ENCODE measurements at regions not wholly inside any gene's neighbourhood (a gene's known extent, or its start where the extent isn't known, plus 50 kb on each side); places are given as distances from the start of the nearest gene placed in this dataset.

DNA sequence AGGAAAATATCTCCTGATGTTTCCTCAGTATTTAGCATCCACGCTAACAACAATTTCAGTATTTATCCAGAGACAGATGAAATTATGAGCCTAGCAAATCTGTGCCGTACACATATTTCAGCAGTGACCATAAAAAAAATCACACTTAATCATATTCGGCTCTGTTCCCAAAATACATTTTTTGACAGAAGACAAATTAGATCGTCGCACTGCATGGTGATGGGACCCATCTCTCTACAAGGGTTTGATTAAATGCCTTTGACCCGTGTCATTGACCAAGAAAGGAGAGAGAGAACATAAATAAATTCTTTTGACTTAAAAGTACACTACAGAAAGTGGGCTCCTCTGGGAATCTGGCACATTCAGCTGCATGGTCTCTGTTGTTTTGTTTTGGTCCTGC, 215.3 kb upstream of the SEMA6D start:
- no peak for DNase-seq

DNA sequence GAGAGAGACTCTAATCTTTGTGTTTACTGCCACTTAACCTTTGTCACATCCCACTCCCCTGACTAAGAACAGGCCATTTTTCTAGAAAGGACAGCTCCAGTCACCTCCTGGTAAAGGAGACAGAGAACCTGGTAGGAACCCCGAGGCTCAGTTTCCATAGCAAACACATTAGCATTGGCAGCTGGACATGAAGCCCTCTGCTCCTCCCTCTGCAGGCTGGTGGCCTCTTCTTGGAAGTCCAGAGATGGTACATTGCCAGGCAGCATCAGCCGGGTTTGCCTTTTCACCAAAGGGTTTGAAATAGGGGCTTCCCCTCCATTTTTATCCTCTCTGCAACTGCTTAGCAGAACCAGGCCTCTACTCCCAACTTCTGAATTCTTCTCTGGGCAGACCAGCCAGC, 213.4 kb upstream of the SEMA6D start:
- no peak for DNase-seq

DNA sequence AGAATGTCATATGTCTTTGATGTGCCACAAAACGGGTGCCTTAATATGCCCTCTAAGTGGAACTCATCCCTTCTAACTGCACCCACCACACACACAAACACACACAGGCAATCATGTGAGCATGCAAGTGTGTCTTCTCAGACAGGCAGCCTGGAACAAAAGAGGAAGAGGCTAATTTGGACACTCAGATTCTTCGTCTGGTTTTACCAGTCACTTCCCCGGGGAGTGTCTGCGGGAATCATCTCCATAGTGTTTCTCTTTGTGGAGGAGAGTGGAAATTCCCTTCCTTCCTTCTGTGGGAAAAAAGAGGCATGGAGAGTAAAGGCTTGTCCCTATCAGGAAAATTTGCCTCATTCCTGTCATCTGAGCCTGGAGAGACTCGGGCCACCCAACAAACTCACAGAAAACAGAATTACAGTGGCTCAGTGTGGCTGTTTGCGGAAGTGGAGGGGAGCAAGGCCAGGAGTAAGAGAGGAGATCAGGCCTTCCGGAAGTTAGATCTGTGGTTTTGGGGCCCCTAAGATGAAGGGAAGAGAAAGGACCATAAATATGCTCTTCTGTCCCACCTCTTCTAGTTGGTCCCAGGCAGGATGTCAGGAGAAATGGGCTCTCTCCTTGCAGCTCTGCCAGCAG, 212.6 kb upstream of the SEMA6D start:
- peak; percentile 64 for DNase-seq

DNA sequence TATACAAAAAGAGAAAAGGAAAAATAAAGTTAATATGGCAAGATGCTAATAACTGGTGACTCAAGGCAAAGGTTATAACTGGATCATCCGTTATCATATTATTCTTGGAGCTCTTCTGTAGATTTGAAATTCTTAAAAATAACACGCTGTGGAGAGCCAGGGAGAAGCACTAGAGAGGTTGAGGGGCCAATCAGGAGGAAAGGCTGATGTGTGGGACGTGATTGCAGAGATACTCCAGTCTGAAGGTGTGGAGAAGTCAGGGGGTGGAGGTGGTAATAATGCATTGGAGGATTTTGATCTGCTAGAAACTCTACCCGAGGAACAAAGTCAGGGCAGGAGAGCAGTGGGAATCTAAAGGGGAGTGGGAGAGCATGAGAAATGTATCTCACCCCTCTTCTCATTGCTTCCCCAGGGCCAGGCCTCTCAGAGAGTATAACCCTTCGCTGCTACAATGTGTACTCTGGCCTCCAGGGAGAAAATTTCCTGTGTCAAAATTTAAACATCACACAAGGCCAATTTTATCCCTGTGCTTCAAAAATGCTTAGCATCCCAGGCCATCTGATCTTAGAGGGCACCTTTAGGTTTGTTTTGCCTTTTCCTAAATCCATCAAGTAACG, 211.5 kb upstream of the SEMA6D start:
- no peak for DNase-seq

DNA sequence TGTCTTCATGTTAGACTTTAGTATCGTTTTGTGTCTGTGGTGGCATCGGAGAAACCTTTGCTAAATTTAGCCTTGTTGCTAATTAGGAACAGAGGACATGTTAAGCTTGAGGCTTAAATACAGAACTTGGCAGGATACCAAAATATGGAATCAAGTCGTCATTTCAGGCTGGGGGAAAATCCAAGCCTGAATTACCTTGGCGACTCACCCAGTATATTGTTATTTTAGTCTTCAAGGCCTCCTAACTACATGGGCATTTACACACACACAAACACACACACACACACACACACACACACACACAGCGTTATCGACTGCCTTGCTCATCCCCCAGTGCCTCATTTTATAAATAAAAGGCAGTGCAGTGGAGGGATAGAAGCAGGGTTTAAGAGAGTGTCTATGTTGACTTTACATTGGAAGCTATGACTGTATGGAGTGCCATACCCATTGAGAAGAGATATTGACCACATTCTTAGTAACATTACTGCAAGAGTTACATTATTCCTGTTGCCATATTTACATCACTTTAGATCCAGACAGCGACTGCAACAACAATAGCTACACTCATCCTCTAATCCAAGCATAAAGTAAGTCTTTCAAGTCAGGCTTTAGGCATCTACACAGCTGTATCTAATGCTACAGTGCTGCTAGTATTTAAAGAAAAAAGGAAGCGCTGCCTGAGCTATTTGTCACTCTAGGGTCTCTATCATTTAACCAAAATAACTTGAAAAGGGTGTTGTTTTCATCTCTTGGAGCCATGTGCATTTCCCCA, 210.8 kb upstream of the SEMA6D start:
- DNase-seq, result no peak

DNA sequence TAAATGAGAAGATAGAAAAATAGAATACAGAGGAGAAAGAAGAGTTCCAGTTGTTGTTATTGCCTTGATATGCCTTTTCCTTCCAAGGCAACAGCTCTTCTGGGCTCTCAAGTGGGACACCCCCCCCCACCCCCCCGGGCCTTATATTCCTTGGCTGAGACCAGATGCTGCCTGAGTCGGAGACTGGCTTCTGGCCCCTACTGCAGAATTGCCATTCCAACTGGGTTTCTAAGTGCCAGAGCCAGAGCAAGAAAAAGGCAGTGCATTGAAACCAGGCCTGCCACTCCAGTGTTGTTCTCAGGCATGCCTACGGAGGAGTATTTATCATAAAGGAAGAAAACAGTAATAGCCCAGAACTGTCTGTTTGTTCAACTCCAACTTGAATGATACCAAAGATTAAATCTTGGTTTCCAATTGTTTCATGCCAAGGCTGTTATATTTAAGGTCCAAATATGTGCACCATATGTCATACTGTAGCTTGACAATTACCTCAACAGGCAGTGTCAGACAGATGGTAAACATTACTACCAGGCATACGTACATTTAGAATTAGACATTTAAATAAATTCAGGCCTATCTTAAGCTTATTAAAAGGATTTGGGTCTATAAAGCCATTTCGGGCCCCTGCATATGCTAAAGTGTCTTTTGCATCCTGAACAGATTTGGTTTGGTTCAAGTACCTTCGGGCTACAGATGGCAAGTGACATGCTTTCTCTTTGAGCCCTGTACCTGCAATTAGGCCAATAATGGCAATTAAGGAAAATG, 209.9 kb upstream of the SEMA6D start:
- no peak for DNase-seq

DNA sequence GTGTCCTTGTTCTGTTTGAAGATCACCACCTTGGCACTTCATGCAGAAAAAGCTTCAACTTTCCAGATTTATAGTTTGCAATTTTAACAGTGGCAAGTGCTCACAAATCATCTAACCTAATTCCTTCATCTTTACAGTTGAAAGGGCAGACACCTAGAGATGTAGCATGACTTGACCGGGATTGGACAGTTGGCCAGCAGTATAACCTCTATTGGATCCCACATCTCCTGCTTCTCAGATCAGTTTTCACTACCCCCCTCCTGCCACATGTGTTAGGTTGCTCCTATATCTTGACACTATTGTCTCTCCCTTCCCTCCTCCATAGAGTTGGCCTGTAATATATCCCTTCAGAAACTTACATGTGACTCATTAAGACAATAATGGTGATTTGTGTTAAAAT, 206.0 kb upstream of the SEMA6D start:
- DNase-seq, result no peak

DNA sequence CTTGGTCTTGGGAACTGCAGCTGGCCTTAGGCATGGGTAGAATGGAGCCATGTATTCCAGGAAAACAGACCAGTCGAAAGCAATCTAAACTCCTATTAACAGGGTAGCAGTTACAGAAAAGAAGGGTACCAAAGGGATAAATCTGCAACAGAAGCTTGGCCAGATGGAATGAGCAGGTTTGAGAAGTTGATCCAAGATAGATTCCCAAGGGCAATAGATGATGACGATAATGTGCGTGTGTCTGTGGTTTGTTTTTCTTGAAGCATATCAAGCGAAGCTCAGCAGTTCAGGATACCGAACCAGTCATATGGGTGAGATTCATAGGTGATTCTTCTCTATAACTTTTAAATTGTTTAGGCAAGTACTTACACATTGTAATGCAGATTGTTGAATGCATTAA, 203.8 kb upstream of the SEMA6D start:
- DNase-seq, result no peak

DNA sequence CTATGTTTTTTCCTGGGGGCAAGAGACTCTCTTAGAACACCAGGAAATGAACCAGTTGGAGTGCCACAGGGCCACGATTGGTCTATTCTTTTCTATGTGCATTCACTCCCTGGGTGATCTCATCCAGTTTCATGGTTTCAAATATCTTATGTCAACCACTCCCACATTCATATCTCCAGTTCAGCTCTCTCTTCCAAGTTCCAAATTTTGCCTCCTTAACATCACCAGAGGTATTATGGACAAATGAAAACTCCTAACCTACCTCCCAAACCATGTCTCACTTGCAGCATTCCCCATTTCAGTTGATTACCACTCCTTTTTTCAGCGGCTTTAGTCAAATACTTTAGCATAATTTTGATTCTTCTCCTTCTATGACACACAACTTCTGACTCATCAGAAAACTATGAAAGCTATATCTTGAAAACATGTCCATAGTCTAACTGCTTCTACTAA, 203.1 kb upstream of the SEMA6D start:
- DNase-seq, result no peak

DNA sequence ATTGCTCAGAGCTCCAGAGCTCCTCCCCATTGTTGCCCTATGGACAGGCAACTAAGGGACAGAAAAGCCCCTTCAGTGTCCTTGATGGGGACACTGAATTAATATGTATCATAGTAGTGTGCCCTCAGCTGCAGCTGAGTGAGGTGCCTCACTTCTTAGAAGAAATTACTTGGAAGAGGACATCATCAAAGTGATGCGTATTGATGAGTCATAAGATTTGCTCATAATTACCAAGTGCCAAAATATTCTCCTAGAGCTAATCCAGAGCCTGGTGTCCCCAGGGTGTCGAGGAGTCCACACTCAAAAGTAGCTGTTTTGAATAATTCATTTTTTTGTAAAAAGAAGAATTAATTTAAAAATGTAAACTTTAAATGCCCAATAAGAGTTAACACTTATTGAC, 200.7 kb upstream of the SEMA6D start:
- peak; percentile 6 for DNase-seq

DNA sequence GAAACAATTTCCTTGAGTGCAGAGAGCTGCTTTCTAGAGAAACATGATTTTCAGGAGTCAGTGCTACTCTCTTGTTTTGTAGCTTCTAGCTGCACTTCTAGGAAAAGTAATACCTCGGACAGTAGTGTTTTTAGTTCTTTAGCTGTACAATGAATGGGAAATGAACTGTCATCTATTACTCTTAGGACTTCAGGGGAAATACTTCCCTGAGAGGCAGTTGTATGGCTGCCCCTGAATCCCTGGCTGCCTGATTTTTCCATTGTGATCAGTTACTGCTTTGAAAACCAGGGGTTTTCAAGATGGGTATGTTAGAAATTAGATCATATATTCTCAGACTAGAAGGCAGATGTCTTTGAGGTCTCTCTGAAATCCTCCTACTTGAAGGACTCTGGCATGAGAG, 200.3 kb upstream of the SEMA6D start:
- no peak for DNase-seq

DNA sequence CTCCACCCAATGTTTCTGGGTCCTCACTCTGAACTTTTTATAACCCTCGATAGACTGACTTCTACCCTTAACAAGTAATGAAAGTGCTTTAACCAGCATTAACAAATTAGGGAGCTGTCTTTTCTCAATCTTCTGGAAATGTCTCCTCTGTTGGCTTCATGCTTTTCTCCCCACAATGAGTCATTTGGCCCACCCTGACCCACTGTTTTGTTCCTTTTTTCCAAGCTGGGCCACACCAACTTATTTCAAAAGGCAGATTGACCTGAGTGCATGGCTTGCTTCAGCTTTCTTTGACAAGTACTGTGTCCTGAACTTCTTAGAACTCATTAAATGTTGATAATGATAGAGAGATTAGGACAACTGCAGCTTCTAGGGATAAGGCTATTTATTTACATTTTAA, 199.6 kb upstream of the SEMA6D start:
- DNase-seq, result peak; percentile 36

DNA sequence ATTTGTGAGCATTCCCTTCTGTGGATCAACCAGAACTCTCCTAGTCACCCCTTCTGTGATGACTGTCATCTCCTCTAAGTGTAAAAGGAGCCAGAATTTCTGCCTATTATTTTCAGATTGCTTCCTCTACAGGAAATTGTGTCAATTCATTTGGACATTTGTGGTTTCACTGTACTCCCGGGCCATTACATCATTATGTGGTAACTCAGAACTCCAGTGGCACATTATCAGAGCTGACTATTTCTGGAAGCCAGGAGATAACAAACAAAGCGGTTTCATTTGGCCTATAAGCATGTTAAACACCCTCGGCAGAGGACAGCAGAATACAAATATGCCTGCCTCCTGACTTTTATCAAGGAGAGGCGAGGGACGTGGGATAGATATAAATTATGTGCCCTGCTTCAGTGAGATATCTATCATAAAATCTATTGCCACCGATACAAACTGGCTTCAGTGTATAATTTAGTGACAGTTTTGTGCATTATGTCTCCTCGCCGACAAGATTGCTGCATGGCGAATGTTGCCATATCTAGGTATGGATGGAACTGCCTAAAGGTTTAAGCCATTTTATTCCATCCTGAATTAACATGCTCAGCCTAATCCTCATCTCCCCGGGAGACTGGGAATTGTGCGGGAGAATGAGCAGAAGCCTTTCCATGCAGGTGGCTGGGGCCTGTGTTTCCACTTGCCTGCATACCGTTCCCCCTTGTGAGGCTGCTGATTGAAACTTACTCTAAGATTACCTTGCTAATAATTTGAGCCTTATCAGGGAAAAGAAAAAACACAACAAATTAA, 193.4 kb upstream of the SEMA6D start:
- DNase-seq, result peak; percentile 80

DNA sequence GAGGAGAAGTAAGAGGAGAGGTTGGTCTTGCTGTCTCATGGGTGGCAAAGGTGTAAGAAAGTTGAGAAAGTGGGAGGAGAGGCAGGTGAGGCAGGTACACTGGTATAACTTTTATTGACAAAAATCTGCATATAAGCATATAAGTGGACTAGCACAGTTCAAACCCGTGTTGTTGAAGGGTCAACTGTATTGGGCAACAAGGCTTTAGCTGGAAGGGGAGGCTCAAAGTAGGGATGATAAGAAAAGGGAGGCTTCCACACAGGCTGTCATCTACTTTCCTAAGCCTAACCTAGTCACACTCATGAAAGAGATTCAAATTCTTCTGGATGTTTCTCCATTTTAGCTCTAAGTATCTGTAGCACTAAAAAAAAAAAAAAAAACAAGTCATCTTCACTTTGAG, 188.1 kb upstream of the SEMA6D start:
- no peak for DNase-seq

DNA sequence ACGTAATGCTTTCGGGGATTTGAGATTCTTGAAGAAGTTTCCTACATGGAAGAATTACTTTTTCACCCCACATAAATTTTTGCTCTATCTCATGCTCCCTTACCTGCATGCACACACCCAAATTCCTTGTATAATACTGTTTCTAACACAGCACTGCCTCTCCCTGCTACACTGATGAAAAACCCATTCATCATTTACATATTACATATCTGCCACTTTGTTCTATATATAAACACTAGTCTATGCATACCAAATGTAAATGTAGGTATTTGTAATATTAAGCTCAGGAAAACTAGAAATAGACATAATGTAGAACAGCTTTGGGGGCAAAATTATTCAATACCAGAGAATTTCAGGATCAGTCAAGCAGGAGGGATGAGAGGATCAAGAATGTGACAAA, 182.6 kb upstream of the SEMA6D start:
- DNase-seq, result no peak

DNA sequence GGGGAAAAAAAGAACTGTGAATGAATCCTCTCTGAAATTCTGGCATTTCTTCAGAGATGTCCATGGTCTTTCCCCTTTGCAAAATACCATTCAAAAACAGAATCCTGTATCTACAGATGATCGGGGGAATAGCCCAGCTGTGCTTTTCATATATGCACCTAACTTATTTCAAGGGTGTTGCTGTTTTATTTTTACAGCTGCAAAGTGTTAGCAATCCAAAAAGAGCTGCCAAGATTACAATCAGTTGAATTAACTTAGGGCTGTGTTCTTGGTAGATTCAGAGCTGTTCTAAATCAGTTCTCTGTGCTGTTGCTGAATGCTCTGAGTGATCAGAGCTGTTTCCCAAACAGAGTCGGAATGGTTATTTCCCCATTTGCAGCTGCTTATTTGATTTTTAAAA, 175.7 kb upstream of the SEMA6D start:
- no peak for DNase-seq

DNA sequence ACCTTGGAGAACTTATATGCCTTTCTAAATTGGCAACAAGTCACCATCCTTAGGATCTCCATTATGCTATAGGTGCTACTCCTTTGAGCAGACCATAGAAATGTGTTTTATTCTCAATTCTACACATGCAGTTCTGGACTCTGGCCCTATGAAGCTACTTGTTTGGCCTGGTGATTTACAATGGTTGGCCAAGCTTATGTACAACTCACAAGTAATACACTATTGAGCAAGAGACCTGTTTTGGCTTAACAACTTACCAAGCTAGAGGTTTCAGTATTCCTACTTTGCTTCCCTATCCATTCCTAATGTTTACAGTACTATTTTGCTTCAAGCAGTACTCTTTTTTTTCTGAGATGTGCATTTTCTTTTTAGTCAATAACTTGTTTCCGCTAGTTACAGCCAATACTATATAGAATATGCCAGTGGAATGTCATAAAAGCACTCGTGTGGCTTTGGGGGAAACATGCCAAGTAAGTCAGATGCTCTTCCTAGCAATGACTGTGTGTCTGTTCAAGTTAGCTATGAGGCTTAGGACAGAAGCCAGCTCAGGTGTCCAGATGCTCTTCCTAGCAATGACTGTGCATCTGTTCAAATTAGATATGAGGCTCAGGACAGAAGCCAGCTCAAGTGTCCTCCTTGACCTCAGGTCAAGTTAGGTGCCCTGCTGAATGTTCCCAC, 174.9 kb upstream of the SEMA6D start:
- no peak for DNase-seq

DNA sequence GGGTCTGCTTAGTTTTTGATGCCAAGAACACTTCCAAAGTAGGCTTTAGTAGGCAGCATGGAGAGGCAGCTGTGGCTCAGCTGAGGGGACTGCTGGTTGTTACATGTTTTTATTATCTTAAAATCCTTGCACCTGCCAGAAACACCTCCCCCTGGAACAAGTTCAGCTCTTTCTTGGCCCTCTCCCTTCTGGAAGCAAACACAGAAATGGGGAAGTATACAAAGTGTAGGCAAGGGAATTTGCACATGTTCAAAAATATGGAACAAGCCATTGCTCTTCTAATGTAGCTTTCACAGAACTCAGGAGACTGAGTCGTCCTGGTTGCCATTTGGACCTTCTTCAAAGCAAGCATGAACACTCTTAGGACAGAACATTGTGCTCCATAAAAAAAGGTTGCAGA, 169.1 kb upstream of the SEMA6D start:
- peak; percentile 4 for DNase-seq

DNA sequence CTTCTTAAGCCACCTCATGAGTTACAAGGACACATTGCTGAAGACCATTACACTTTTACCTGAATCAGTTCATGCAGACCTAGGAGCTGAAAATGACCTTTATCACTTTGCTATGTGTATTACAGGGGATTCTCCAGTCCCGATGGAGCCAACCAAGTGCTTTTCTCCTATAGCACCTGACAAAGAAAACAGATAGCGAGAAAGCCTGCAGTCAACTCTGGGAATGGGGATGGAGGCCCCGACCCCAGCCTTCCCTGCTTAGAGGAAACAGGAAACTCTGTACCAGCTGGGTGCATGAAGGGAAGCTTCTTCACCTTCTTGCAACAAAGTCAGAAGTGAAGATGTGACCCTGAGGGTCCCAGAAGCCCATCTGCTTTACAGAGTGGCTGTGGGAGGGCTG, 168.3 kb upstream of the SEMA6D start:
- DNase-seq, result no peak

DNA sequence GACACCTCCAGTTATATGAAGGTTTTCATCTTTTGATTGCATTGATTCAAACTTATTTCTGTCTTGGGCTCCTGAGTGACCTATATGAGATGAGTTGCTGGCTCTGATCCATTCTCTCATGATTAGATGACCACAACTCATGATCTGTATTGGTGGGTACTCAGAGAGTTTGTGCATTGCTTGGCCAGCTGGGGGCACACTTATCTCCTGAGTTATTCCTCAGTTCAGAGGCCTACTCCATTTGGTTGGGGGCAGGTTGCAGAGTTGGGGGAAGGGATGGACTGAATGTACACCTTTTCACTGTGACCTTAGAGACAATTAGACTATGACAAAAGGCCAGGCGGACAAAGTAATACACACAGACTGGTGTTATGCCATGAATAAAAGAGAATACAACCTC, 166.2 kb upstream of the SEMA6D start:
- DNase-seq, result no peak

DNA sequence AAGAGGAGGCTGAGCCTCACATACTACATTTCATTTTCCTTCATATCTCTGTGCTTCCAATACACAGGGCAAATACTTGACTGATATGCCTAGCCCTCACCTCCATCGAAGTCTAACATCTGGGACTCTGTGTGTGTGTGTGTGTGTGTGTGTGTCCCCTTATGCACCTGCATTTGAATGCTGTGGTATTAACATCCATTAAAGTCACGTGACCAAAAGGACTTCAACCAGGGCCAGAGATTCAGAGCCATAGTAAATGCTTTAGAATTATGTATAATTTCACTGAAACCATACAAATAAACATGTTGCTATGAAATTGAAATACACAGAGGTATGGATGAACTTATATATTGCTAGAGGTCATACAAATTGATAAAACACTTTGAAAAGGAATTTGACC, 165.8 kb upstream of the SEMA6D start:
- no peak for DNase-seq

DNA sequence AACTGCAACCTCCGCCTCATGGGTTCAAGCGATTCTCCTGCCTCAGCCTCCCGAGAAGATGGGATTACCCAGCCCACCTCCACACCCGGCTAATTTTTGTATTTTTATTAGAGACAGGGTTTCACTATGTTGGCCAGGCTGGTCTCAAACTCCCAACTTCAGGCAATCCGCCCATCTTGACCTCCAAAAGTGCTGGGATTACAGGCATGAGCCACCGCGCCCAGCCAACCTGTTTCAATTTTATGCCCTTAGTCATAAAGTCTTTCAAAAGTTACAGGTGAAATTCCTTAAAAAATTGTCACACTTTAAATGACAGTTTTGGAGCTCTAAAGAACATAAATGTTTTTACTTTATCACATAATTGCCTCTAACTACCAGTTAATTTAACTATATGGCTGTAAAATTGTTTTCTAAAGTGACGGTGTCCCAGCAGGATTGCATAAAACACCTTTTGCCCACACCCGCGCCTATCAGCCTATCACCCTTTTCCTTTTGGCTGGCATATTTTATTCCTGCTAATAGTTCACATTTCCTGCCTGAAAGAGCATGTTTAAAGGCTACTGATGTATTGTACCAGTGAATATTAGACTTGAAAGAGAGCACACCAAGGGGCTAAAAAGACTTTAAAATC, 164.2 kb upstream of the SEMA6D start:
- DNase-seq, result no peak

All from inflammatory macrophage treated with lipopolysaccharide for 4 hours (primary cell).